ENCODE measurements at regions not wholly inside any gene's neighbourhood (a gene's known extent, or its start where the extent isn't known, plus 50 kb on each side); places are given as distances from the start of the nearest gene placed in this dataset.

GRCh38 chr16:86396422-86396821, 113.9 kb upstream of the FOXF1 start:
- no peak for DNase-seq

- DNase-seq: no peak
Measured at GRCh38 chr16:86396901-86397311, 113.4 kb upstream of the FOXF1 start.

- no peak for DNase-seq
Measured at GRCh38 chr16:86398201-86398600, 112.1 kb upstream of the FOXF1 start.

- DNase-seq: no peak
Measured at GRCh38 chr16:86398622-86399021, 111.7 kb upstream of the FOXF1 start.

- DNase-seq: no peak
Measured at GRCh38 chr16:86401126-86401525, 109.2 kb upstream of the FOXF1 start.

- no peak for DNase-seq
Measured at GRCh38 chr16:86403085-86403484, 107.2 kb upstream of the FOXF1 start.

GRCh38 chr16:86403541-86404163, 106.7 kb upstream of the FOXF1 start:
- no peak for DNase-seq

GRCh38 chr16:86404678-86405077, 105.6 kb upstream of the FOXF1 start:
- DNase-seq: no peak

GRCh38 chr16:86405319-86405718, 105.0 kb upstream of the FOXF1 start:
- DNase-seq: no peak

GRCh38 chr16:86406056-86406455, 104.3 kb upstream of the FOXF1 start:
- DNase-seq: no peak

- DNase-seq: no peak
Measured at GRCh38 chr16:86408685-86409084, 101.6 kb upstream of the FOXF1 start.

GRCh38 chr16:86410081-86410480, 100.2 kb upstream of the FOXF1 start:
- DNase-seq: no peak

GRCh38 chr16:86410529-86410928, 99.8 kb upstream of the FOXF1 start:
- DNase-seq: no peak

GRCh38 chr16:86411897-86412296, 98.4 kb upstream of the FOXF1 start:
- no peak for DNase-seq

- no peak for DNase-seq
Measured at GRCh38 chr16:86414991-86415740, 95.2 kb upstream of the FOXF1 start.

GRCh38 chr16:86418981-86419380, 91.3 kb upstream of the FOXF1 start:
- DNase-seq: no peak

- DNase-seq: no peak
Measured at GRCh38 chr16:86419518-86419917, 90.8 kb upstream of the FOXF1 start.

- DNase-seq: no peak
Measured at GRCh38 chr16:86421995-86422394, 88.3 kb upstream of the FOXF1 start.

- DNase-seq: no peak
Measured at GRCh38 chr16:86424398-86424797, 85.9 kb upstream of the FOXF1 start.

- DNase-seq: no peak
Measured at GRCh38 chr16:86424985-86425384, 85.3 kb upstream of the FOXF1 start.

GRCh38 chr16:86426063-86426642, 84.2 kb upstream of the FOXF1 start:
- DNase-seq: no peak

- no peak for DNase-seq
Measured at GRCh38 chr16:86427433-86427851, 82.9 kb upstream of the FOXF1 start.

GRCh38 chr16:86428729-86429517, 81.4 kb upstream of the FOXF1 start:
- DNase-seq: no peak

GRCh38 chr16:86429663-86430062, 80.7 kb upstream of the FOXF1 start:
- DNase-seq: no peak
